HCT116 (cell line): ENCODE measurements at regions not wholly inside any gene's neighbourhood (a gene's known extent, or its start where the extent isn't known, plus 50 kb on each side); places are given as distances from the start of the nearest gene placed in this dataset.

ENCODE experiments used
- ATAC-seq: fragments of 200-7000 bp; cut with Tn5 transposase; 2 replicates; pipeline ENCODE4 v1.9.1; 2020; ENCODE audit warnings: mild to moderate bottlenecking, moderate library complexity
- BruUV-seq: library from RNA; stranded (reverse); fragments of 400-500 nt; replicated peaks from 2 replicates; lab custom pipeline; 2021; lab: Mats Ljungman, UMichigan
- CTCF ChIA-PET: fragments of 300-600 bp; sonication (Branson Sonifier 250); formaldehyde crosslinking; loops from one replicate; lab custom pipeline; 2021; ENCODE audit warnings: antibody characterized with exemption; lab: Charles Lee
- POLR2A ChIA-PET: fragments of 300-600, 350-600 bp; sonication (Branson Sonifier 250); formaldehyde crosslinking; loops from one replicate; lab custom pipeline; 2021; ENCODE audit warnings: antibody characterized with exemption; lab: Charles Lee
- RAD21 ChIA-PET, 2 experiments: fragments of 300-600 bp; sonication (Branson Sonifier 250); formaldehyde crosslinking; loops; one replicate each; lab custom pipeline; 2023; ENCODE audit warnings: low total read pairs in 2 of 2; ENCODE audit not compliant: uncharacterized antibody in 2 of 2, unreplicated experiment in 2 of 2, low non-redundant PET in 1 of 2; lab: Charles Lee
- DNase-seq: peaks from one replicate; pipeline ENCODE4 v3.0.0-alpha.2; 2010; ENCODE audit warnings: low read depth, low spot score
- H2AFZ ChIP-seq: fragments of 200-600 bp; shearing (Covaris generic), sonication (generic); 2 replicates; pipeline ENCODE4 v1.6.1; 2017; ENCODE audit warnings: low read depth, mixed run types, mixed read lengths, antibody characterized with exemption, low read length; ENCODE audit not compliant: poor library complexity, severe bottlenecking
- H3K27ac ChIP-seq: 2 replicates; pipeline ENCODE4 v1.5.1; 2012; ENCODE audit warnings: low read depth, low read length
- H3K27me3 ChIP-seq: fragments of 200-600 bp; sonication (generic); 2 replicates; pipeline ENCODE4 v1.6.1; 2016; ENCODE audit warnings: mixed run types, low read length, mixed read lengths; ENCODE audit not compliant: insufficient read depth
- H3K36me3 ChIP-seq, 2 experiments: fragments of 200-500 bp in 1 of 2; fragments of 200-600 bp in 1 of 2; sonication (Bioruptor generic) in 1 of 2; sonication (generic) in 1 of 2; 2 replicates each; pipeline versions ENCODE4 v1.5.1 to v1.6.1; 2014 to 2016; ENCODE audit warnings: low read length in 2 of 2, inconsistent platforms in 1 of 2, mixed read lengths in 1 of 2, mixed run types in 1 of 2; ENCODE audit not compliant: insufficient read depth in 2 of 2, control insufficient read depth in 1 of 2
- H3K4me1 ChIP-seq, 2 experiments: fragments of 200-600 bp in 1 of 2; sonication (generic) in 1 of 2; 2 replicates each; pipeline versions ENCODE4 v1.5.1 to v1.6.1; 2012 to 2017; ENCODE audit warnings: low read length in 2 of 2, inconsistent platforms in 1 of 2, mild to moderate bottlenecking in 1 of 2, mixed read lengths in 1 of 2, mixed run types in 1 of 2, moderate library complexity in 1 of 2; ENCODE audit not compliant: insufficient read depth in 2 of 2, control insufficient read depth in 1 of 2
- H3K4me2 ChIP-seq: fragments of 200-600 bp; sonication (generic); 2 replicates; pipeline ENCODE4 v1.6.1; 2017; ENCODE audit warnings: mixed run types, low read length, mixed read lengths
- H3K4me3 ChIP-seq, 2 experiments: fragments of 200-600 bp in 1 of 2; sonication (generic) in 1 of 2; replicated peaks in 1 of 2; 2 replicates each; pipeline ENCODE4 v1.5.1; 2011 to 2016; ENCODE audit warnings: low read length in 2 of 2, control low read depth in 1 of 2, low read depth in 1 of 2, mild to moderate bottlenecking in 1 of 2, mixed read lengths in 1 of 2, mixed run types in 1 of 2
- H3K79me2 ChIP-seq: fragments of 200-600 bp; sonication (generic); 2 replicates; pipeline ENCODE4 v1.6.1; 2017; ENCODE audit warnings: mild to moderate bottlenecking, mixed run types, low read length, moderate library complexity, mixed read lengths; ENCODE audit not compliant: insufficient read depth
- H3K9ac ChIP-seq: fragments of 200-600 bp; sonication (generic); 2 replicates; pipeline ENCODE4 v1.6.1; 2016; ENCODE audit warnings: low read length, mixed read lengths
- H3K9me2 ChIP-seq: fragments of 200-600 bp; sonication (generic), shearing (Covaris generic); 2 replicates; pipeline ENCODE4 v1.6.1; 2017; ENCODE audit warnings: mixed run types, mild to moderate bottlenecking, moderate library complexity; ENCODE audit not compliant: insufficient read depth
- H3K9me3 ChIP-seq, 2 experiments: fragments of 200-500 bp in 1 of 2; fragments of 200-600 bp in 1 of 2; sonication (Bioruptor generic) in 1 of 2; sonication (generic) in 1 of 2; 2 replicates each; pipeline ENCODE4 v1.6.1; 2014 to 2017; ENCODE audit warnings: low read length in 2 of 2, mixed read lengths in 2 of 2, inconsistent platforms in 1 of 2, low read depth in 1 of 2, mild to moderate bottlenecking in 1 of 2, mixed run types in 1 of 2, moderate library complexity in 1 of 2; ENCODE audit not compliant: control insufficient read depth in 1 of 2, insufficient read depth in 1 of 2
- H4K20me1 ChIP-seq: fragments of 200-600 bp; sonication (generic), shearing (Covaris generic); 2 replicates; pipeline ENCODE4 v1.6.1; 2017; ENCODE audit warnings: mixed run types, mild to moderate bottlenecking, moderate library complexity; ENCODE audit not compliant: insufficient read depth
- CBX3 ChIP-seq: IDR thresholded peaks from 2 replicates; pipeline ENCODE4 v1.6.1; 2012; ENCODE audit warnings: low read depth
- CEBPB ChIP-seq: IDR thresholded peaks from 2 replicates; pipeline ENCODE4 v1.6.1; 2012; ENCODE audit warnings: low read depth
- EGR1 ChIP-seq: IDR thresholded peaks from 2 replicates; pipeline ENCODE4 v1.6.1; 2012; ENCODE audit warnings: low read depth
- ELF1 ChIP-seq: IDR thresholded peaks from 2 replicates; pipeline ENCODE4 v1.6.1; 2012; ENCODE audit warnings: low read depth, borderline replicate concordance
- FOSL1 ChIP-seq: IDR thresholded peaks from 2 replicates; pipeline ENCODE4 v1.6.1; 2012; ENCODE audit warnings: low read depth
- JUND ChIP-seq: IDR thresholded peaks from 2 replicates; pipeline ENCODE4 v1.6.1; 2012
- RAD21 ChIP-seq: IDR thresholded peaks from 2 replicates; pipeline ENCODE4 v1.6.1; 2012; ENCODE audit warnings: low read depth, mild to moderate bottlenecking
- YY1 ChIP-seq: IDR thresholded peaks from 2 replicates; pipeline ENCODE4 v1.6.1; 2011; ENCODE audit warnings: low read length, low read depth, moderate library complexity, mild to moderate bottlenecking; ENCODE audit not compliant: insufficient replicate concordance; ENCODE audit errors: extremely low read depth
- ZFX ChIP-seq: fragments of 450-650 bp; IDR thresholded peaks from 2 replicates; pipeline ENCODE4 v1.6.1; 2017
- ZNF274 ChIP-seq: fragments of 200-500 bp; sonication (Bioruptor generic); IDR thresholded peaks from 2 replicates; pipeline ENCODE4 v1.6.1; 2014; ENCODE audit warnings: mild to moderate bottlenecking, low read depth, low read length, inconsistent platforms
- intact Hi-C: fragments of 100-400 bp; cut with micrococcal nuclease; formaldehyde crosslinking; loops from 2 replicates; pipeline ENCODE4 v1.10.0; 2022
- TF ChIP-seq, protein P1 (sequence below): IDR thresholded peaks from 2 replicates; pipeline ENCODE4 v1.6.1; 2011; ENCODE audit warnings: mild to moderate bottlenecking, low read length, moderate library complexity; ENCODE audit not compliant: insufficient replicate concordance; ENCODE audit errors: extremely low read depth
- TF ChIP-seq, protein P2 (sequence below), 3 experiments: fragments of 200-600 bp in 1 of 3; sonication (generic) in 1 of 3; IDR thresholded peaks in 2 of 3; conservative IDR thresholded peaks in 1 of 3; 2 replicates each; pipeline ENCODE4 v1.5.1; 2012 to 2017; ENCODE audit warnings: low read depth in 2 of 3, low read length in 2 of 3, antibody characterized with exemption in 1 of 3, borderline replicate concordance in 1 of 3, control low read depth in 1 of 3, mild to moderate bottlenecking in 1 of 3, mixed read lengths in 1 of 3, mixed run types in 1 of 3, moderate library complexity in 1 of 3; ENCODE audit not compliant: insufficient read depth in 1 of 3
- TF ChIP-seq, protein P3 (sequence below): IDR thresholded peaks from 2 replicates; pipeline ENCODE4 v1.6.1; 2012
- TF ChIP-seq, protein P4 (sequence below): IDR thresholded peaks from 2 replicates; pipeline ENCODE4 v1.6.1; 2012

DNA sequence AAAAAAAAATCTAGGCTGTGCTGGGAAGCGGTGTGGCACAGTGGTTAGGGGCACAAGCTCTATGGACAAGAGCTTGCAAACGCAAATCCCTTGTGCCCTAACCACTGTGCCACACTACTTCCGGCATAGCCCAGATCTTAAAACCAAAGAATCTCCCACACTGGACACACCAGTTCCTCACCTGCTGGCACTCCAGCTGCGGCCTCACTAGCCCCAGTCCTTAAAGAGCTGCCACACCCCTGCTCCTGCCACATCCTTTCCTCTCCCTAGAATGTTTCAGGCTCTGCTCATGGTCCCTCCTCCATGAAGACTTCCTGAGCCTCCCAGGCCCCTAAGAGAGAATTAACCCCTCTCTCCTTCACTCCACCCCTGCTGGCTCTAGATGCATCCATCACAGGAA is 71.8 kb upstream of the SRSF6 start:
- Histone ChIP-seq H3K9me3 (no peaks in the 10 kb centered on the region), H3K27me3 (peaks cover 23% of the 10 kb centered on the region; the same call in 1 of the 2 replicates), H3K4me1 (no peaks in the 10 kb centered on the region), H3K4me3 (no peak overlapping the region), H3K27ac (no peak overlapping the region), H3K9ac (no peak overlapping the region), H3K9me2 (no peaks in the 10 kb centered on the region), H3K36me3 (no peaks in the 10 kb centered on the region), H2AFZ (no peak overlapping the region), H4K20me1 (no peaks in the 10 kb centered on the region), H3K79me2 (no peaks in the 10 kb centered on the region), H3K4me2 (no peak overlapping the region)
- ChIA-PET CTCF (no interaction called here), RAD21 (no interaction called here), POLR2A (no interaction called here)
- BruUV-seq: no TSS peak
- DNase-seq: no peak
- no peak for ATAC-seq
- TF ChIP-seq YY1: no peak
- no peak for TF ChIP-seq ZFX
- TF ChIP-seq RAD21: no peak
- no peak for TF ChIP-seq CBX3
- TF ChIP-seq, protein P1, sequence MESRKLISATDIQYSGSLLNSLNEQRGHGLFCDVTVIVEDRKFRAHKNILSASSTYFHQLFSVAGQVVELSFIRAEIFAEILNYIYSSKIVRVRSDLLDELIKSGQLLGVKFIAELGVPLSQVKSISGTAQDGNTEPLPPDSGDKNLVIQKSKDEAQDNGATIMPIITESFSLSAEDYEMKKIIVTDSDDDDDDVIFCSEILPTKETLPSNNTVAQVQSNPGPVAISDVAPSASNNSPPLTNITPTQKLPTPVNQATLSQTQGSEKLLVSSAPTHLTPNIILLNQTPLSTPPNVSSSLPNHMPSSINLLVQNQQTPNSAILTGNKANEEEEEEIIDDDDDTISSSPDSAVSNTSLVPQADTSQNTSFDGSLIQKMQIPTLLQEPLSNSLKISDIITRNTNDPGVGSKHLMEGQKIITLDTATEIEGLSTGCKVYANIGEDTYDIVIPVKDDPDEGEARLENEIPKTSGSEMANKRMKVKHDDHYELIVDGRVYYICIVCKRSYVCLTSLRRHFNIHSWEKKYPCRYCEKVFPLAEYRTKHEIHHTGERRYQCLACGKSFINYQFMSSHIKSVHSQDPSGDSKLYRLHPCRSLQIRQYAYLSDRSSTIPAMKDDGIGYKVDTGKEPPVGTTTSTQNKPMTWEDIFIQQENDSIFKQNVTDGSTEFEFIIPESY: no peak
- no peak for TF ChIP-seq EGR1
- no peak for TF ChIP-seq JUND
- TF ChIP-seq FOSL1: no peak
- TF ChIP-seq ZNF274: no peak
- TF ChIP-seq CEBPB: no peak
- TF ChIP-seq, protein P2, sequence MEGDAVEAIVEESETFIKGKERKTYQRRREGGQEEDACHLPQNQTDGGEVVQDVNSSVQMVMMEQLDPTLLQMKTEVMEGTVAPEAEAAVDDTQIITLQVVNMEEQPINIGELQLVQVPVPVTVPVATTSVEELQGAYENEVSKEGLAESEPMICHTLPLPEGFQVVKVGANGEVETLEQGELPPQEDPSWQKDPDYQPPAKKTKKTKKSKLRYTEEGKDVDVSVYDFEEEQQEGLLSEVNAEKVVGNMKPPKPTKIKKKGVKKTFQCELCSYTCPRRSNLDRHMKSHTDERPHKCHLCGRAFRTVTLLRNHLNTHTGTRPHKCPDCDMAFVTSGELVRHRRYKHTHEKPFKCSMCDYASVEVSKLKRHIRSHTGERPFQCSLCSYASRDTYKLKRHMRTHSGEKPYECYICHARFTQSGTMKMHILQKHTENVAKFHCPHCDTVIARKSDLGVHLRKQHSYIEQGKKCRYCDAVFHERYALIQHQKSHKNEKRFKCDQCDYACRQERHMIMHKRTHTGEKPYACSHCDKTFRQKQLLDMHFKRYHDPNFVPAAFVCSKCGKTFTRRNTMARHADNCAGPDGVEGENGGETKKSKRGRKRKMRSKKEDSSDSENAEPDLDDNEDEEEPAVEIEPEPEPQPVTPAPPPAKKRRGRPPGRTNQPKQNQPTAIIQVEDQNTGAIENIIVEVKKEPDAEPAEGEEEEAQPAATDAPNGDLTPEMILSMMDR (IDR thresholded peaks at IDR 0.05 in 2 of 3, conservative IDR thresholded peaks at IDR 0.05 in 1 of 3; ENCODE audit: borderline replicate concordance in 1 of 3, insufficient read depth in 1 of 3, low read depth in 2 of 3, low read length in 2 of 3): no peak
- no peak for TF ChIP-seq ELF1
- TF ChIP-seq, protein P3, sequence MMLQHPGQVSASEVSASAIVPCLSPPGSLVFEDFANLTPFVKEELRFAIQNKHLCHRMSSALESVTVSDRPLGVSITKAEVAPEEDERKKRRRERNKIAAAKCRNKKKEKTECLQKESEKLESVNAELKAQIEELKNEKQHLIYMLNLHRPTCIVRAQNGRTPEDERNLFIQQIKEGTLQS: no peak
- TF ChIP-seq, protein P4, sequence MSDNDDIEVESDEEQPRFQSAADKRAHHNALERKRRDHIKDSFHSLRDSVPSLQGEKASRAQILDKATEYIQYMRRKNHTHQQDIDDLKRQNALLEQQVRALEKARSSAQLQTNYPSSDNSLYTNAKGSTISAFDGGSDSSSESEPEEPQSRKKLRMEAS: no peak
- intact Hi-C loops: no loop called here
